ENCODE measurements at regions not wholly inside any gene's neighbourhood (a gene's known extent, or its start where the extent isn't known, plus 50 kb on each side); places are given as distances from the start of the nearest gene placed in this dataset.

DNA sequence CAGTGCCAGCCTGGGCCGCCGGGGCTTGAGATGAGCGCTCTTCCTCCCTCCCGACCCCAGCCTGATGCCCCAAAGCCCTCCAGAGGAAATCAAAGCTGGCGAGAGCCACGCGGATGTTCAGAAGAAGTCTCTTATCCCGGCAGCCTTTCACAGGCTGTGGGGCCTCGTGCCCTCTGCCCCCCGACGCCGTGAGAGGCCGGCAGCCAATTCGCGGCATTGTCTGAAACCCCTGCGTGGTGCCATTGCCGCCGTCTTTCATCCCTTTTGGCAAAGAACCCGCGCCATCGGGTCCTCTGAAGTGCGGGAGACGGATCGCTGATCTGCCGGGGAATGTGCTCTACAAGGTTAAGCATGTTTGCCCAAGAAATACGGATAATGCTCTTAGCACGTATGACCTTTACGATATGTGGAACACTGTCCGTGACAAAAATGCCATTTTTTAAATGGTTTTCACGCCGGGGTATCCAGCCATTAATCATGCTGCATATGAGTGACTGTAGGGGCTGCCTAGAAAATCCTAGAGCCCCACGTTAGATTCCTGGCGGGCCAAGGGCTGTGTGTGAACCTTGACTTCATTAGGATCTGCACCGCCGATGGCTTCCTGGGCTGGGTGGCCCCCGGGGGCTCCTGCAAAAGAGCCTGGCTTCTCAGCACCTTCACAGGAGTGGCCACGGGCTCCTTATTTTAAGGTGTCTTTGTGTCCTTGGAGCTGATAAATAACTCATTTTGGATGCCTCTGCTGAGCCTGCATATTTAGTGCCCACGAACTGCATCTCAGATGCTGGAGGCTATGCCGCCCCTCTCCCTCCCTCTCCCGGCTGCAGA lies 165.1 kb upstream of the TNRC6C start:
- DNase-seq (ENCODE audit: low read depth), result no peak
- no peak overlapping the region for H3K4me3 ChIP-seq (ENCODE audit: low read depth, low read length)

DNA sequence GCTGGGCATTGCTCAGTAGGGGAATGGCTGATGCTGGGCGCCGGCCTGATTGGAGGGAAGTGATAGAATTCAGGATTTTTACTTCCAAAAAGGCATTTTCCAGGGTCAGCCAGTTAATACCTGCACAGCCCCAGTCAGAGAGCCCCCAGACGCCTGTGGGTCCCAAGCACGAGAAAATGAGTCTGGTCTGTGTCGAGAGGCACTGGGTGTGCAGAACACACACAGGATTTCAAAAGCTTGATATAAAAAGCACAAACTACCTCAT lies 164.6 kb upstream of the TNRC6C start:
- TF ChIP-seq, protein P1, sequence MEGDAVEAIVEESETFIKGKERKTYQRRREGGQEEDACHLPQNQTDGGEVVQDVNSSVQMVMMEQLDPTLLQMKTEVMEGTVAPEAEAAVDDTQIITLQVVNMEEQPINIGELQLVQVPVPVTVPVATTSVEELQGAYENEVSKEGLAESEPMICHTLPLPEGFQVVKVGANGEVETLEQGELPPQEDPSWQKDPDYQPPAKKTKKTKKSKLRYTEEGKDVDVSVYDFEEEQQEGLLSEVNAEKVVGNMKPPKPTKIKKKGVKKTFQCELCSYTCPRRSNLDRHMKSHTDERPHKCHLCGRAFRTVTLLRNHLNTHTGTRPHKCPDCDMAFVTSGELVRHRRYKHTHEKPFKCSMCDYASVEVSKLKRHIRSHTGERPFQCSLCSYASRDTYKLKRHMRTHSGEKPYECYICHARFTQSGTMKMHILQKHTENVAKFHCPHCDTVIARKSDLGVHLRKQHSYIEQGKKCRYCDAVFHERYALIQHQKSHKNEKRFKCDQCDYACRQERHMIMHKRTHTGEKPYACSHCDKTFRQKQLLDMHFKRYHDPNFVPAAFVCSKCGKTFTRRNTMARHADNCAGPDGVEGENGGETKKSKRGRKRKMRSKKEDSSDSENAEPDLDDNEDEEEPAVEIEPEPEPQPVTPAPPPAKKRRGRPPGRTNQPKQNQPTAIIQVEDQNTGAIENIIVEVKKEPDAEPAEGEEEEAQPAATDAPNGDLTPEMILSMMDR (conservative IDR thresholded peaks at IDR 0.05; ENCODE audit: low read depth, low read length), result no peak

More for the DNA sequence above, 165.1 kb upstream of the TNRC6C start:
- TF ChIP-seq, protein P1 (conservative IDR thresholded peaks at IDR 0.05; ENCODE audit: low read depth, low read length), result no peak

DNA sequence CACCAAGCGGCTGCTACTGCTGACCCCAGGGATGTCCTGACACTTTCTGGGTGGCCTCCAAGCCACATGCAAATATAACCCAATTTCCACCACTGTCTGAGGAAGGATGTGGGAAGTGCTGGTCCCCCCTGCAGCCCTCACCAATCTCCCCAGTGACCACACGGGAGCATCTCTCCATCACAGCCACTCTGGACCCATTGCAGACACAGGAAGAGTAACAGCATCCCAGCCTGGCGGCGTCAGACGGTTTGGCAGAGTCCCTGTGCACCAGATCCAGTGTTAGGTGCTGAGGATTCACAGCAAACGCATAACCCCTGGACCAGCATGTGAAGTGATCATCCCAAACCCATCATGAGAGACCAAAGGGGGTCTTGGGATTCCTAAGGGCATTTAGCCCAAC lies 163.7 kb upstream of the TNRC6C start:
- DNase-seq (ENCODE audit: low read depth), result no peak
- no peak overlapping the region for H3K4me3 ChIP-seq (ENCODE audit: low read depth, low read length)
- TF ChIP-seq, protein P1 (conservative IDR thresholded peaks at IDR 0.05; ENCODE audit: low read depth, low read length), result no peak

More for the DNA sequence above, 164.6 kb upstream of the TNRC6C start:
- DNase-seq (ENCODE audit: low read depth), result no peak
- no peak overlapping the region for H3K4me3 ChIP-seq (ENCODE audit: low read depth, low read length)

DNA sequence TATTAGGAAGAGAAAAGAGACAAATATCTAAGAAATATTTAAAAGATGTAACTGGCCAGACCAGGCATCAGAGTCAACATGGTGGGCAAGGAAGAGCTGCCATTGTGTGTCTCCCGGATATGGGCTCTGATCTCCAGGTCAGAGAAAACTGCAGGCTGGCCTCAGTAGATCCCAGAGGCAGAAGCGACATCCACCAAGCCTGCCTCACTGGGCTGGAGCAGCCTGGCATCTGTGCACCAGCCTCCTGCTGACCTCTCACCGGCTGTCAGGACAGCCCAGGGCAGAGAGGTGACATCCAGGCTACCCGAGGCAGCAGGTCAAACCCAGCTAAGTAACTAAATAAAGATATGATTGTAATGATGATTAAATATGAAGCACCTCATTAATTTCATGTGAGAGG lies 162.8 kb upstream of the TNRC6C start:
- no peak overlapping the region for H3K4me3 ChIP-seq (ENCODE audit: low read depth, low read length)
- no peak for DNase-seq (ENCODE audit: low read depth)
- TF ChIP-seq, protein P1 (conservative IDR thresholded peaks at IDR 0.05; ENCODE audit: low read depth, low read length), result no peak

DNA sequence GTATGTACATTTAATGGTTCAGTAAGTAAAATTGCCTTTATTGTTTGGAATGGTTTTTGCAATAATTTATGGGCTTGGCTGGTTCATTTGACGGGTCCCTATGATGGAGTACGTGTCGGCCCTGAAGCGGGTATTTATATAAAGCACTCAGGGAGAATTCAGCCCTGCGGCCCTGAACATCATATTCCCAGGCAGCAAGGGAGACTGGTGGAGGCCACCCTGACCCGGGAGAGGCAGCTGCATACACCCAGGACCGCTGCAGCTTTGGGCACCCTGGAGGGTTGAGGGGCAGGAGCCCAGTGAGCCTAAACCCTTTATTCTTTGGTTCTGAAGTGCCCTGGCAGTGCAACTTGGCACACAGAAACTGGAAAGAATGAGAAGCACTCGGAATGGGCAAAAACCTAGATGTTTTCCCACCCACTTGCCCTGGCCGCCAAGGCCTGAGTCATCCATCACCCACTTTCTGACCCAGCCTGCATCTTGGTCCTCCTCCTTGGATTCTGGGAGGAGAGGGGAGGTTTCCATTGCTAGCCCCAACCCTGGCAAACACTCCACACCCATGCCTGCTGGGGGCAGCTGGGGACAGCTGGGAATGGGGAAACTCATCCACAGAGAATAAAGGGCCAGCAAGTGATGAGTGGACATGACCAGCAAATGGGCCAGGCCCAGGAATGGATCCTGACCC lies 162.2 kb upstream of the TNRC6C start:
- TF ChIP-seq, protein P1 (conservative IDR thresholded peaks at IDR 0.05; ENCODE audit: low read depth, low read length), result no peak
- no peak overlapping the region for H3K4me3 ChIP-seq (ENCODE audit: low read depth, low read length)
- DNase-seq (ENCODE audit: low read depth), result no peak

DNA sequence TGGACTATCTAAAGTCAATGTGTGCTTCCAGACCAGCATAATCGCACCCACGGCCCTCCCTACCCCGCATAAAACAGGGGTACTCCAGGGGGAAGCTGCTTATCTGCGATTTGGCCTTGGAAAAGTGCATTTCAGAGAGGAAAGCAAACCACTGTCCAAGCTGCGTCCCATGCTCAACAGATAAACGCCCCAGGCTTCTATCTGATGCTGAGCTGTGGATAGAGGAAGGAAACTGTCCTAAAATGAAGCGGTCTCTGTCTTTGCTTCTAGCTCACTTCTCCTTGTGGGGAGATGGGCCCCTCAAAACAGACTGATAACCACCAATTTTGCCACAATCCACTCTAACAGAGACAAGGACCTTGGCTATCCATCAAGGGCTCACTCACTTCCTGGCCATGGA lies 160.5 kb upstream of the TNRC6C start:
- H3K4me3 ChIP-seq (ENCODE audit: low read depth, low read length), result no peak overlapping the region
- DNase-seq (ENCODE audit: low read depth), result no peak
- TF ChIP-seq, protein P1 (conservative IDR thresholded peaks at IDR 0.05; ENCODE audit: low read depth, low read length), result no peak

DNA sequence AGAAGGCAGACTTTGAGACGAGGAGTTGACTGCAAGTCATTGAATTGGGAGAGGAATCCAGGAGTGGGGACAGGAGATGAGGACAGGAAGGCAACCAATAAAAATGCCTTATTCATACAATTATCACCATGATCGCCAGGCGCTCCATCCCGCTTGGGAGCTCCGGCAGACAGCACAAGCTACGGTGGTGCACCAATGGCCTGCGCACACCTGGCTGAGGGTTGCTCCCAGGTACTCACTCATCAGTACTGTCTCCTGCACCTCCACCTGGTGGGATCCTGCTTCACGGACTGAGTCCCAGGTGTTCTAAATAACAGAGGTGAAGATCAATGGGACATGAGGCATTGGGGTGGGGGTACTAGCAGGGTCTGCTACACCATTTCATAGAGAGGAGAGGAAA lies 160.0 kb upstream of the TNRC6C start:
- no peak overlapping the region for H3K4me3 ChIP-seq (ENCODE audit: low read depth, low read length)
- no peak for DNase-seq (ENCODE audit: low read depth)
- TF ChIP-seq, protein P1 (conservative IDR thresholded peaks at IDR 0.05; ENCODE audit: low read depth, low read length), result no peak
